ENCODE measurements at regions not wholly inside any gene's neighbourhood (a gene's known extent, or its start where the extent isn't known, plus 50 kb on each side); places are given as distances from the start of the nearest gene placed in this dataset.

- H3K4me1 Mint-ChIP-seq = no peaks in the 10 kb centered on the region
- no peaks in the 10 kb centered on the region for H3K9me3 Mint-ChIP-seq
- ATAC-seq (replicated peaks) = no peak
- no peak overlapping the region for H3K4me3 Mint-ChIP-seq
- no peaks in the 10 kb centered on the region for H3K36me3 Mint-ChIP-seq (ENCODE audit: low read depth)
- peaks cover 12% of the 10 kb centered on the region for H3K27me3 Mint-ChIP-seq
- no peak overlapping the region for H3K27ac Mint-ChIP-seq
These were observed 50.5 kb downstream of the PALM2AKAP2 start for GRCh38 chr9:109830545-109830944.

DNA sequence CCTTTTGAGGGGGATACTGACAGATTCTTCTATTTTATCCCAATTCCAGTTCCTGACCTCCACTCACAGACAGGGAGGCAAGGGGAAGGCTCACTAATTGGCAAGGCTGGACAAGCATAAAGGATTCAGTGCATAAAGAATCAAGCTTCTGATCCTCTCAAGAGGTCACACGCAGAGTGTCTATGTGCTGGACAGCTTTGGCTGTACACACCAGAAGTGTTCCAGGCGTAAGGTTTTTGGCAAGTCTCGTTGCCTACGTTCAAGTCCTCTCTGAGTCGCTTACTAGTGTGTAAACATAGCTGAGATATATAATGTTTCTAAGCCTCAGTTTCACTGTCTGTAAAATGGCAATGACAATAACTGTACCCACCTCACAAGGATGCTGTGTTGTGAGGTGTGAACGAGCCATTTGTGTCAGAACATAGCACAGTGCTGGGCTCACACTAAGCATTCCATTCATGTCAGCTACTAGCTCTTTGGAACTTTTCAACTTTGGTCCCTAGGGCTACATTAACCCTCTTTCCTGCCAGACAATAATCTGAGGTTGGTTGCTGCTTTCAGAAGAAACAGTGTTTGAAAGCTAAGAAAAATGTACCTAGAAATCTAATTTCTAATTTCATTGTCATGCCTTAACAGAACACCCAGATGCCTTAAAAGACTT lies 52.1 kb downstream of the PALM2AKAP2 start:
- Mint-ChIP-seq H3K4me3 (no peak overlapping the region), H3K27ac (no peak overlapping the region), H3K27me3 (peaks cover 16% of the 10 kb centered on the region), H3K4me1 (no peaks in the 10 kb centered on the region), H3K36me3 (ENCODE audit: low read depth) (no peaks in the 10 kb centered on the region), H3K9me3 (peaks cover 3% of the 10 kb centered on the region)
- no peak for ATAC-seq (replicated peaks)

- H3K9me3 Mint-ChIP-seq = peaks cover 3% of the 10 kb centered on the region
- H3K4me3 Mint-ChIP-seq = no peak overlapping the region
- H3K4me1 Mint-ChIP-seq = no peaks in the 10 kb centered on the region
- ATAC-seq (replicated peaks) = no peak
- peaks cover 14% of the 10 kb centered on the region for H3K27me3 Mint-ChIP-seq
- H3K27ac Mint-ChIP-seq = no peak overlapping the region
- no peaks in the 10 kb centered on the region for H3K36me3 Mint-ChIP-seq (ENCODE audit: low read depth)
These were observed 54.9 kb downstream of the PALM2AKAP2 start for GRCh38 chr9:109834855-109835254.

DNA sequence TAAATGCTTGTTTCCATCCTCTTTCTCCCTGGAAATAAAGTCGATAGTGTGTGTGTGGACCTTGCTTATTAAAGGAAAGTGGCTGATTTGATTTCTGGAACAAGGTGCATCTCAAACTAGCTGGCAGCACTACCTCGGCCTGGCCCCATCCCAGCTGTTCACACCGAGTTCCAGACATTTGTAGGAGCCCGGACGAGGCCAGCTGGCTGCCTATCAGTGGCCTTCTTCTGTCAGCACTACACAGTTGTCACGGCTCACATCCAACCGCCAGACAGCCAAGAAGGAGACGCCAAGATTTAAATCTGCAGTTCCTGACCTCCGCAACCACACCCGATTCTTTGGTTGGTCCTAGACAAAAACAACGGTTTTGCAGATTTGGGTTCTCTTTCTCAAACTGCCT lies 63.6 kb downstream of the PALM2AKAP2 start:
- no peak for ATAC-seq (replicated peaks)

DNA sequence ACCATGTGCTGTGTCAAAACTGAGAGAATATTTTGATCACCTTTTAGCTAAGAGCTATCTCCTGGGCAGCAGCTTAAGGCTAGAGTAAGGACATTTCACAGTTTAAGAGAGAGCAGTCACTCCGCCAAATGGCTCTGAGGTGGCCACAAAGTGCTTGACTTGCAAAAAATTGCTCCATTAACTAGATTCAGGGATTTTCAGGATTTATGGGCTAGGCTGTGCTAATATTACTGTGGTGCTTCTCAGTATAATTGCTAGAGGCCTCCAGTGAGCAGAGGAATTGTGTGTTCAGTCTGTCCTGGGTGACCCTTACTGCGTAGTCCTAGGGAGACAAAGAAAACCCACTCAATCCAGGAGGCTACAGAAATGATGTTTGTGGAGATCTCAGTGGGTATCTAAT lies 65.2 kb downstream of the PALM2AKAP2 start:
- ATAC-seq (replicated peaks) = no peak
- H3K36me3 Mint-ChIP-seq (ENCODE audit: low read depth) = no peaks in the 10 kb centered on the region
- H3K4me1 Mint-ChIP-seq = no peaks in the 10 kb centered on the region
- no peaks in the 10 kb centered on the region for H3K27me3 Mint-ChIP-seq
- no peaks in the 10 kb centered on the region for H3K9me3 Mint-ChIP-seq
- H3K27ac Mint-ChIP-seq = no peak overlapping the region
- H3K4me3 Mint-ChIP-seq = no peak overlapping the region

More for the DNA sequence above, 63.6 kb downstream of the PALM2AKAP2 start:
- Mint-ChIP-seq H3K4me3 (no peak overlapping the region), H3K9me3 (no peaks in the 10 kb centered on the region), H3K27me3 (no peaks in the 10 kb centered on the region), H3K4me1 (no peaks in the 10 kb centered on the region), H3K27ac (no peak overlapping the region), H3K36me3 (ENCODE audit: low read depth) (no peaks in the 10 kb centered on the region)

- no peaks in the 10 kb centered on the region for H3K36me3 Mint-ChIP-seq (ENCODE audit: low read depth)
- ATAC-seq (replicated peaks) = no peak
- H3K4me3 Mint-ChIP-seq = no peak overlapping the region
- H3K4me1 Mint-ChIP-seq = no peaks in the 10 kb centered on the region
- no peak overlapping the region for H3K27ac Mint-ChIP-seq
- H3K27me3 Mint-ChIP-seq = no peaks in the 10 kb centered on the region
- no peaks in the 10 kb centered on the region for H3K9me3 Mint-ChIP-seq
These were observed 66.8 kb downstream of the PALM2AKAP2 start for GRCh38 chr9:109846776-109847175.

DNA sequence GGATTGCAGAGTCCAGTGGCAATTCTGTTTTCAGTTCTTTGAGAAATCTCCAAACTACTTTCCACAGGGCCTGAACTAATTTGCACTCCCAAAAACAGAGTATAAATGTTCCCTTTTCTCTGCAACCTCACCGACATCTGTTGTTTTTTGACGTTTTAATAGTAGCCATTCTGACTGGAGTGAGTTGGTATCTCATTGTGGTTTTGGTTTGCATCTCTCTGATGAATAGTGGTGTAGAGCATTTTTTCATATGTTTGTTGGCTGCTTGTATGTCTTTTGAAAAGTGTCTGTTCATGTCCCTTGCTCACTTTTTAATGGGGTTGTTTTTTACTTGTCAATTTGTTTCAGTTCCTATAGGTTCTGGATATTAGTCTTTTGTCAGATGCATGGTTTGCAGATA lies 72.6 kb downstream of the PALM2AKAP2 start:
- H3K9me3 Mint-ChIP-seq = no peaks in the 10 kb centered on the region
- H3K36me3 Mint-ChIP-seq (ENCODE audit: low read depth) = no peaks in the 10 kb centered on the region
- no peaks in the 10 kb centered on the region for H3K27me3 Mint-ChIP-seq
- H3K4me1 Mint-ChIP-seq = no peaks in the 10 kb centered on the region
- ATAC-seq (replicated peaks) = no peak
- H3K4me3 Mint-ChIP-seq = no peak overlapping the region
- no peak overlapping the region for H3K27ac Mint-ChIP-seq

DNA sequence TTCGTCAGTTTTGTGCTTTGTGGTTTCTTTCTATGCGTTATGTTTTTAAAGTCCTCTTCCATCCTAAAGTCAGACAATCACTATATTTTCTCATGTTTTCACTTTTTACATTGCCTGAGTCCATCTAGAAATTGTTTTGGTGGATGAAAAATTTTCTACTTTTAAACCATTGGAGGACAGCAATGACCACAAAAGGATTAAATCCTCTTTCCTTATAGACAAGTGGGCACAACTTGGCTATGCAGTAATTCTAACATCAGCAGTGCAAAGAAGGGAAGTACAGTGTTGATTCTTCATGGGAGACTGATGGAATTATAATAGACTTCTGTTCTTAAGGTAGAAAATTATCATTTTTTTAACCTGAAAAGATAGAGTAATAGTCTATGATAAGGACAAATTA lies 75.5 kb downstream of the PALM2AKAP2 start:
- Mint-ChIP-seq H3K27me3 (peaks cover 1% of the 10 kb centered on the region), H3K4me3 (no peak overlapping the region), H3K9me3 (no peaks in the 10 kb centered on the region), H3K4me1 (no peaks in the 10 kb centered on the region), H3K36me3 (ENCODE audit: low read depth) (no peaks in the 10 kb centered on the region), H3K27ac (no peak overlapping the region)
- no peak for ATAC-seq (replicated peaks)

GRCh38 chr9:109856785-109857184 lies 76.8 kb downstream of the PALM2AKAP2 start:
- Mint-ChIP-seq H3K36me3 (ENCODE audit: low read depth) (no peaks in the 10 kb centered on the region), H3K4me1 (no peaks in the 10 kb centered on the region), H3K27me3 (peaks cover 3% of the 10 kb centered on the region), H3K4me3 (no peak overlapping the region), H3K27ac (no peak overlapping the region), H3K9me3 (no peaks in the 10 kb centered on the region)
- ATAC-seq (replicated peaks) = no peak

DNA sequence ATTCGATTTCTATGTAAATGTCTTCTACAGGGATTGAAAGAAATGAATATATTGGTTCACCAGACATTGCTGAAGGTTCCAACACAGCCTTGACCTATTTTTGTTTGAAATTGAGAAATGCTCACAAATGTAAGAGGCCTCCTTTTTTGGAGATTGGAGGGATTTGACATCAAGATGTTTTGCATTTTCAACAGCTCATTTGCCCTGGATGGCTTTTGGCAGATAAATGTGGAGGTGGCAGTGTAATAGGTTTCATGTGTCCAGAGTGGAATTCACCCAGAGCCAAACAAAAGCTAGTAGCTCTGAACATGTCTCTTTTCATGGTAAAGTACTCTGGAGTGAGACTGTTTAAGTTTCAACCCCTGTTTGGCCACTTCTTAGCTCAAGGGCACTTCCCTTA lies 77.3 kb downstream of the PALM2AKAP2 start:
- Mint-ChIP-seq H3K9me3 (no peaks in the 10 kb centered on the region), H3K27ac (no peak overlapping the region), H3K4me1 (no peaks in the 10 kb centered on the region), H3K36me3 (ENCODE audit: low read depth) (no peaks in the 10 kb centered on the region), H3K27me3 (peaks cover 3% of the 10 kb centered on the region), H3K4me3 (no peak overlapping the region)
- ATAC-seq (replicated peaks) = no peak

- Mint-ChIP-seq H3K4me1 (no peaks in the 10 kb centered on the region), H3K27me3 (peaks cover 3% of the 10 kb centered on the region), H3K4me3 (no peak overlapping the region), H3K9me3 (no peaks in the 10 kb centered on the region), H3K36me3 (ENCODE audit: low read depth) (no peaks in the 10 kb centered on the region), H3K27ac (no peak overlapping the region)
- ATAC-seq (replicated peaks) = no peak
These were observed 79.4 kb downstream of the PALM2AKAP2 start for GRCh38 chr9:109859447-109859846.

- H3K4me3 Mint-ChIP-seq = no peak overlapping the region
- H3K9me3 Mint-ChIP-seq = no peaks in the 10 kb centered on the region
- no peaks in the 10 kb centered on the region for H3K4me1 Mint-ChIP-seq
- no peak overlapping the region for H3K27ac Mint-ChIP-seq
- no peaks in the 10 kb centered on the region for H3K36me3 Mint-ChIP-seq (ENCODE audit: low read depth)
- no peak for ATAC-seq (replicated peaks)
- peaks cover 3% of the 10 kb centered on the region for H3K27me3 Mint-ChIP-seq
These were observed 80.5 kb downstream of the PALM2AKAP2 start for GRCh38 chr9:109860521-109860920.

- Mint-ChIP-seq H3K4me3 (no peak overlapping the region), H3K9me3 (no peaks in the 10 kb centered on the region), H3K27me3 (peaks cover 3% of the 10 kb centered on the region), H3K4me1 (no peaks in the 10 kb centered on the region), H3K27ac (no peak overlapping the region), H3K36me3 (ENCODE audit: low read depth) (no peaks in the 10 kb centered on the region)
- no peak for ATAC-seq (replicated peaks)
These were observed 81.5 kb downstream of the PALM2AKAP2 start for GRCh38 chr9:109861499-109861898.

GRCh38 chr9:109861918-109862317 lies 81.9 kb downstream of the PALM2AKAP2 start:
- ATAC-seq (replicated peaks) = no peak
- Mint-ChIP-seq H3K4me1 (no peaks in the 10 kb centered on the region), H3K9me3 (no peaks in the 10 kb centered on the region), H3K27ac (no peak overlapping the region), H3K36me3 (ENCODE audit: low read depth) (no peaks in the 10 kb centered on the region), H3K4me3 (no peak overlapping the region), H3K27me3 (peaks cover 3% of the 10 kb centered on the region)

DNA sequence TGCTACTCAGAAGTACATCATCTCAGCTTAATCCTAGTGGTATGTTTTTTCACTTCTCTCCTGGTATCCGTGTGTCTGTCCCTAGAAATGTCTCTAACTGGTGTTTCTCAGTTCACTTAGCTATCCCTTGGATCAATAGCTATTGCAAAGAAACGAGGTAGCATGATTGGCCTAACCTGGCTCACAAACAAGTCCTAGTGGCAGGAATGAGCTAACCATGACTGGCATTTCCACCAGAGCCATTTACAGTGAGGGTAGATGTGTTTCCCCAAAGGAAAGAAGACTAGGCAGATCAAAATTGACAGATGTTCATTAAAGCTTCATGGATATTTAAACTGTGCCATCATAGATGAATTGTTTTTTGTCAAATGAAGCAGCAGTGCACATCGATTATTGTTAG lies 82.5 kb downstream of the PALM2AKAP2 start:
- no peaks in the 10 kb centered on the region for H3K36me3 Mint-ChIP-seq (ENCODE audit: low read depth)
- no peaks in the 10 kb centered on the region for H3K9me3 Mint-ChIP-seq

GRCh38 chr9:109863961-109864360 lies 84.0 kb downstream of the PALM2AKAP2 start:
- no peak overlapping the region for H3K4me3 Mint-ChIP-seq
- ATAC-seq (replicated peaks) = no peak
- no peaks in the 10 kb centered on the region for H3K36me3 Mint-ChIP-seq (ENCODE audit: low read depth)
- H3K4me1 Mint-ChIP-seq = no peaks in the 10 kb centered on the region
- no peak overlapping the region for H3K27ac Mint-ChIP-seq
- peaks cover 9% of the 10 kb centered on the region for H3K27me3 Mint-ChIP-seq
- H3K9me3 Mint-ChIP-seq = no peaks in the 10 kb centered on the region

More for the DNA sequence above, 82.5 kb downstream of the PALM2AKAP2 start:
- ATAC-seq (replicated peaks) = no peak
- Mint-ChIP-seq H3K4me1 (no peaks in the 10 kb centered on the region), H3K4me3 (no peak overlapping the region), H3K27me3 (peaks cover 3% of the 10 kb centered on the region), H3K27ac (no peak overlapping the region)

All from activated T-helper 17 cell treated with anti-CD3 and anti-CD28 coated beads, Interleukin-2, amount 50 U/mL, for 72 hours (primary cell).